Hepatic stellate cell (primary cell): ENCODE measurements at regions not wholly inside any gene's neighbourhood (a gene's known extent, or its start where the extent isn't known, plus 50 kb on each side); places are given as distances from the start of the nearest gene placed in this dataset.

ENCODE experiments used
- DNase-seq: peaks from one replicate; pipeline ENCODE4 v3.0.0; 2011; ENCODE audit warnings: low spot score

- no peak for DNase-seq
Observed at GRCh38 chr10:21084700-21085099, 187.6 kb upstream of the NEBL start.

GRCh38 chr10:21083861-21084260 lies 186.8 kb upstream of the NEBL start:
- DNase-seq = no peak

- DNase-seq = no peak
Observed at GRCh38 chr10:21082206-21082605, 185.1 kb upstream of the NEBL start.

GRCh38 chr10:21080261-21080660 lies 183.2 kb upstream of the NEBL start:
- DNase-seq = no peak

- no peak for DNase-seq
Observed at GRCh38 chr10:21079330-21079658, 182.2 kb upstream of the NEBL start.

- peak; percentile 27 for DNase-seq
Observed at GRCh38 chr10:21078410-21079329, 181.6 kb upstream of the NEBL start.

GRCh38 chr10:21077681-21078080 lies 180.6 kb upstream of the NEBL start:
- no peak for DNase-seq

GRCh38 chr10:21076381-21076780 lies 179.3 kb upstream of the NEBL start:
- no peak for DNase-seq

- DNase-seq = no peak
Observed at GRCh38 chr10:21075880-21076279, 178.8 kb upstream of the NEBL start.

- DNase-seq = no peak
Observed at GRCh38 chr10:21071001-21071673, 174.0 kb upstream of the NEBL start.

- DNase-seq = no peak
Observed at GRCh38 chr10:21069929-21070700, 173.0 kb upstream of the NEBL start.

- no peak for DNase-seq
Observed at GRCh38 chr10:21069278-21069677, 172.2 kb upstream of the NEBL start.

GRCh38 chr10:21068026-21068656 lies 171.0 kb upstream of the NEBL start:
- DNase-seq = no peak

- no peak for DNase-seq
Observed at GRCh38 chr10:21065621-21066248, 168.6 kb upstream of the NEBL start.

- DNase-seq = no peak
Observed at GRCh38 chr10:21061982-21062381, 164.9 kb upstream of the NEBL start.

- no peak for DNase-seq
Observed at GRCh38 chr10:21061184-21061583, 164.1 kb upstream of the NEBL start.

- no peak for DNase-seq
Observed at GRCh38 chr10:21060626-21061025, 163.5 kb upstream of the NEBL start.

- DNase-seq = no peak
Observed at GRCh38 chr10:21057989-21058388, 160.9 kb upstream of the NEBL start.

- no peak for DNase-seq
Observed at GRCh38 chr10:21057436-21057835, 160.3 kb upstream of the NEBL start.

- no peak for DNase-seq
Observed at GRCh38 chr10:21056461-21056860, 159.3 kb upstream of the NEBL start.

GRCh38 chr10:21055339-21056135 lies 158.4 kb upstream of the NEBL start:
- no peak for DNase-seq
